NT2/D1 (cell line): ENCODE measurements at regions not wholly inside any gene's neighbourhood (a gene's known extent, or its start where the extent isn't known, plus 50 kb on each side); places are given as distances from the start of the nearest gene placed in this dataset.

Experiments used
- DNase-seq: peaks from one replicate; pipeline ENCODE4 v3.0.0-alpha.2; 2011; ENCODE audit warnings: low read depth, low spot score
- H3K27me3 ChIP-seq: 2 replicates; pipeline ENCODE4 v1.6.0; 2011; ENCODE audit warnings: mild to moderate bottlenecking; ENCODE audit not compliant: insufficient read length, insufficient read depth
- H3K36me3 ChIP-seq: 2 replicates; pipeline ENCODE4 v1.6.1; 2011; ENCODE audit warnings: mild to moderate bottlenecking, low read length, mixed read lengths; ENCODE audit not compliant: insufficient read depth, insufficient read length
- H3K4me1 ChIP-seq: 2 replicates; pipeline ENCODE4 v1.5.1; 2011; ENCODE audit not compliant: insufficient read depth, insufficient read length
- H3K4me3 ChIP-seq: 2 replicates; pipeline ENCODE4 v1.5.1; 2011; ENCODE audit warnings: low read depth; ENCODE audit not compliant: insufficient read length
- H3K9ac ChIP-seq: 2 replicates; pipeline ENCODE4 v1.6.0; 2011; ENCODE audit warnings: low read depth; ENCODE audit not compliant: insufficient read length
- H3K9me3 ChIP-seq: 2 replicates; pipeline ENCODE4 v1.5.1; 2011; ENCODE audit warnings: mild to moderate bottlenecking, low read length; ENCODE audit not compliant: insufficient read depth
- SUZ12 ChIP-seq: IDR thresholded peaks from 2 replicates; pipeline ENCODE4 v1.6.1; 2011; ENCODE audit not compliant: insufficient read length, insufficient read depth; ENCODE audit errors: extremely low read depth
- YY1 ChIP-seq: IDR thresholded peaks from 2 replicates; pipeline ENCODE4 v1.6.1; 2011; ENCODE audit not compliant: insufficient read length, insufficient read depth
- ZNF274 ChIP-seq: IDR thresholded peaks from 2 replicates; pipeline ENCODE4 v1.6.1; 2011; ENCODE audit warnings: mild to moderate bottlenecking, low read depth, low read length

GRCh38 chr10:84818961-84819360 lies 490.6 kb downstream of the CCSER2 start:
- DNase-seq, result no peak
- Histone ChIP-seq H3K4me3 (no peak overlapping the region), H3K9ac (no peak overlapping the region), H3K27me3 (no peaks in the 10 kb centered on the region), H3K4me1 (peaks cover 2% of the 10 kb centered on the region), H3K36me3 (no peaks in the 10 kb centered on the region), H3K9me3 (no peaks in the 10 kb centered on the region)
- TF ChIP-seq ZNF274 (no peak), SUZ12 (no peak), YY1 (no peak)

DNA sequence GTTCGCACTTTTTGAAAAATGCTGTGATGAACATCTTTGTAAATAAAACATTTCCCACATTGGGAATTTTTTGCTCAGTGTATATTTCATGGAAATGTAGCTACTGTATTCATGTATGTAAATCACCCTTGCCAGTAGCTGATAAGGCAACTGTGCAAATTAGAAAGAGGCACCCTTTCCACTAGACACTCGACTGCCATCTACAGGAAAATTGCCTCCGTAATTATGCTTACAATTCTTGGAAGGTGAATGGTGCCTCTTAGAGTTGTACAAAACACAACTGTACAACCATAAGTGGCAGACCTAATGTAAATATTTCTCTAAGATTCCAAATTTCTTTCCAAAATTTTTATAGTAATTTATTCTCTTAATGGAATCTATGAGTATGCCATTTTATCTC lies 491.7 kb downstream of the CCSER2 start:
- H3K4me1 ChIP-seq, result peaks cover 2% of the 10 kb centered on the region
- no peak for DNase-seq

DNA sequence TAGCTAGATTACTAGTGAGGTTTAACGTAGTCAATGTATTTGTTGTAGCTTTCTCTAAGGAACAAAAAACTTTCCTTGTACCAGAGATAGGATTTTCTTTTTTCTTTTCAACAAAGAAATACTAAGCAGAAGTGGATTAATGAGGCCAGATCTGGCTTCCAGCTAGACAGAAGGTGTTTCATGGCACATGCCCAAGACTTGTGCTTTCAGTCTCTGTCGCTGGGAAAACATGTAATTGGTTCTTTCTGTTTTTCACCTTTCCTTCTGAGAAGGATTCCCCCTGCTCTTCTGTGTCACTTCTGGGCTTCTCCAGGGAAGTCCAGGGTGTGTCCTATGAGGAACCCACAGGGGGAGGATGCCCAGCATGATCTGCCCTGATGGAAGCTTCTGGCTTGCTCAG lies 492.2 kb downstream of the CCSER2 start:
- TF ChIP-seq YY1 (no peak), ZNF274 (no peak)
- DNase-seq, result no peak
- Histone ChIP-seq H3K9ac (no peak overlapping the region), H3K36me3 (no peaks in the 10 kb centered on the region), H3K4me1 (peaks cover 2% of the 10 kb centered on the region), H3K9me3 (no peaks in the 10 kb centered on the region), H3K4me3 (no peak overlapping the region), H3K27me3 (no peaks in the 10 kb centered on the region)

More for the DNA sequence above, 491.7 kb downstream of the CCSER2 start:
- Histone ChIP-seq H3K27me3 (no peaks in the 10 kb centered on the region), H3K9ac (no peak overlapping the region), H3K36me3 (no peaks in the 10 kb centered on the region), H3K4me3 (no peak overlapping the region), H3K9me3 (no peaks in the 10 kb centered on the region)
- TF ChIP-seq SUZ12 (no peak), ZNF274 (no peak), YY1 (no peak)

DNA sequence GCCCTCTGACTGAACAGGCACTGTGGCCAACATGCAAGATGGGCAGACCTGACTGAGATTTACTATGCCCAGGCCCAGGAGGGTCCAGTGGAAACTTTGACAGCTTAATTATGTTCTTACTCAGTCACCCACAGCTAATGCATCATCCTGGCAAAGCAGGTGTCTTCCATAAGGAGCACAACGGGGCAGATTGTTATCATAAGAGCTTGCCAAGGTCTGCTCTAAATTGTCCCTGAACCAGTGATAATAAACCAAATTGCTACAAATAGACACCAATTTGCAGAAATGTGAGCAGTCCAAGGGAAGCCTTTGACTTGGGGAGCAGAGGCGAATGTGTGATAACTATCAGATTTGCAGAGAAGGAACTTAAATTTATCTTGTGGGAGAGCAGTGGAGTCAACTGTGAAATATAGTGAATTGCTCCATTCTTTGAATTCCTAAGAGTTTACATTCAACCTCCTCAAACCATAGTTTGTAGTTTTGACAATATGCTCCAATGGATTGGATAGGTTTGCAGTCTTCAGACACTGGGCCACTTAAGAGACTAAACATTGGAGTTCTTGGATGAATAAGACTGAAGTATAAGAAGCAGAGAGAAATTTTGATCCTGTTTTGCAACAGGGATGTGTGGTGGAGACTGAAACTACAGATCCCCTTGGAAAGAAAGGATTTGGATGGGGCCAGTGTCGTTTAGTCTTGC lies 494.7 kb downstream of the CCSER2 start:
- TF ChIP-seq ZNF274 (no peak), YY1 (no peak), SUZ12 (no peak)
- no peak overlapping the region for H3K9ac ChIP-seq
- peaks cover 2% of the 10 kb centered on the region for H3K4me1 ChIP-seq
- no peaks in the 10 kb centered on the region for H3K36me3 ChIP-seq
- H3K4me3 ChIP-seq, result no peak overlapping the region
- no peaks in the 10 kb centered on the region for H3K9me3 ChIP-seq
- no peak for DNase-seq
- H3K27me3 ChIP-seq, result no peaks in the 10 kb centered on the region

- no peak overlapping the region for H3K4me3 ChIP-seq
- peaks cover 2% of the 10 kb centered on the region for H3K4me1 ChIP-seq
- no peaks in the 10 kb centered on the region for H3K9me3 ChIP-seq
- H3K9ac ChIP-seq, result no peak overlapping the region
- no peaks in the 10 kb centered on the region for H3K36me3 ChIP-seq
- no peaks in the 10 kb centered on the region for H3K27me3 ChIP-seq
- no peak for TF ChIP-seq YY1
- DNase-seq, result no peak
Observed at GRCh38 chr10:84824525-84824924, 496.1 kb downstream of the CCSER2 start.

DNA sequence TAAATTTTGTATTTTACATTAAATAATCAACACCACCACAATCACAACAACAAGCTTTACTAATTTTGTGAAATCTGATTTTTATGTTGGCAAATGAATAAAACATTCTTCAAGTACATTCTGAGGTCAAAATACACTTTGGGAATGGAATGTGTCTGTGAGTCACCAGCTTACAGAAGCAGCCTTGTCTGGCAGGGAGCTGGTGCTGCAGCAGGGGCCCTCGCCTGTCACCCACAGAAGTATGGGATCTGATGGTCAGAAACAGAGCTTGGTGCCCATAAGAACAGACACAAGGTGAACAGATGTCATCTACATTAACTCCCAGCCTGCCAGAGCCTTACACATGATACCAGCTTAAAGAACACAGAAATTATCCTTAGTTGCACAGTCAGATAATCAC lies 496.9 kb downstream of the CCSER2 start:
- TF ChIP-seq YY1 (no peak), ZNF274 (no peak), SUZ12 (no peak)
- no peaks in the 10 kb centered on the region for H3K9me3 ChIP-seq

DNA sequence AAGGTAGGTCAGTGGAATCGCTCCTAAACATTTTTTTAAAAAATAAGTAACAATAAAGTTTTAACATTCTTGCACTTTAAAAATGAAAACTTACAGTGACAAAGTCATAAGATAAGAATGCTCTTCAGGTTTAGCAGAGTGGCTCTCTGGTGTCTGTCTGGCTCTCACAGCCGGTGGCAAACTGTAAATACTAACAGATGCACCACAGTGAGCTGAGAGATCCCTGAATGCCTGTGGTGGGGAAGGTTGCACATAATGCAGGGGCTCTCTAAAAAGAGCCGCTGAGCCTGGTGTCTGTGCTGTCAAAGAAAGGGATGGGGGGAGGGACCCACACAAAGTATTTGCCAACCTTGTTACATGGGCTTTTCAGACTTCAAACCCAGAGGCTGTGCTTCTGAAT lies 498.3 kb downstream of the CCSER2 start:
- TF ChIP-seq YY1, result no peak
- no peak for TF ChIP-seq SUZ12
- no peak for TF ChIP-seq ZNF274
- Histone ChIP-seq H3K4me1 (no peaks in the 10 kb centered on the region), H3K36me3 (no peaks in the 10 kb centered on the region), H3K9me3 (no peaks in the 10 kb centered on the region), H3K9ac (no peak overlapping the region), H3K4me3 (no peak overlapping the region), H3K27me3 (no peaks in the 10 kb centered on the region)
- DNase-seq, result no peak

More for the DNA sequence above, 496.9 kb downstream of the CCSER2 start:
- Histone ChIP-seq H3K9ac (no peak overlapping the region), H3K4me3 (no peak overlapping the region), H3K4me1 (peaks cover 2% of the 10 kb centered on the region), H3K27me3 (no peaks in the 10 kb centered on the region), H3K36me3 (no peaks in the 10 kb centered on the region)
- no peak for DNase-seq

DNA sequence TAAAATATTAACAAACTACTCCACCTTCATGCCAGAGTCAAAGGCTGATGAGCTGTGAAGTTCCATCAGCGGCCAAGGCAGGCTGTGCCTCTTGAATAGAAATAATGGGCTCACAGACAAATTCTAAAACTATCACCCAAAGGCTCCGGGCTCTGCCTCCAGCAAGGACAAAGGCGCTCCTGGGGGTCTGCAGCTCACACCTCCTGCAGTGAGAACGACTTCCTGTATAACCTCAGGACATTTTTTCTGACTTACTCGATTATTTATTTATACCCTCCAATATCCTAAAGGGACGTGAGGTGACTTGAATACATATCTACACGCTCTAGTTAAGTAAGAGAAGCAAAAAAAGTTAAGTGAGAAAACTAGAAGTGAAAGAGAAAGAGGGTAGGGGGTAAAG lies 500.7 kb downstream of the CCSER2 start:
- H3K4me3 ChIP-seq, result no peak overlapping the region
- no peak overlapping the region for H3K9ac ChIP-seq
- no peaks in the 10 kb centered on the region for H3K4me1 ChIP-seq
- H3K36me3 ChIP-seq, result no peaks in the 10 kb centered on the region
- no peak for TF ChIP-seq ZNF274
- TF ChIP-seq YY1, result no peak
- TF ChIP-seq SUZ12, result no peak
- H3K9me3 ChIP-seq, result no peaks in the 10 kb centered on the region
- DNase-seq, result no peak
- no peaks in the 10 kb centered on the region for H3K27me3 ChIP-seq
